WTC11 (cell line): ENCODE measurements at regions not wholly inside any gene's neighbourhood (a gene's known extent, or its start where the extent isn't known, plus 50 kb on each side); places are given as distances from the start of the nearest gene placed in this dataset.

Experiments
- ATAC-seq: fragments of 200-7000 bp; cut with Tn5 transposase; 2 replicates; pipeline ENCODE4 v1.10.0; 2021; ENCODE audit warnings: mild to moderate bottlenecking, moderate library complexity
- CTCF ChIA-PET: fragments of 300-600 bp; sonication (Branson Sonifier 250); formaldehyde crosslinking; loops from one replicate; lab custom pipeline; 2021; ENCODE audit warnings: antibody characterized with exemption; lab: Charles Lee
- POLR2A ChIA-PET: fragments of 350-600 bp; sonication (Branson Sonifier 250); formaldehyde crosslinking; loops from one replicate; lab custom pipeline; 2021; ENCODE audit warnings: antibody characterized with exemption; lab: Charles Lee
- DNase-seq: peaks from one replicate; pipeline ENCODE4 v3.0.0; 2021; ENCODE audit warnings: low spot score
- H3K27ac Mint-ChIP-seq: 2 replicates; pipeline ENCODE4 v1.8.0; 2021; ENCODE audit warnings: mixed read lengths
- H3K27me3 Mint-ChIP-seq: 2 replicates; pipeline ENCODE4 v1.8.0; 2021; ENCODE audit warnings: low read depth, mild to moderate bottlenecking, moderate library complexity, mixed read lengths
- H3K36me3 Mint-ChIP-seq: 2 replicates; pipeline ENCODE4 v1.8.0; 2021; ENCODE audit warnings: mixed read lengths
- H3K4me1 Mint-ChIP-seq: 2 replicates; pipeline ENCODE4 v1.8.0; 2022; ENCODE audit warnings: mixed read lengths
- H3K4me3 Mint-ChIP-seq: 2 replicates; pipeline ENCODE4 v1.8.0; 2021; ENCODE audit warnings: mild to moderate bottlenecking, moderate library complexity, mixed read lengths
- H3K9me3 Mint-ChIP-seq: 2 replicates; pipeline ENCODE4 v1.8.0; 2021; ENCODE audit warnings: mixed read lengths
- ATF2 ChIP-seq: sonication (generic); formaldehyde crosslinking; IDR thresholded peaks from 2 replicates; pipeline ENCODE4 v1.8.1; 2022; ENCODE audit warnings: low read depth, missing genetic modification reagents, borderline replicate concordance
- CBFB ChIP-seq: sonication (generic); formaldehyde crosslinking; IDR thresholded peaks from 2 replicates; pipeline ENCODE4 v1.8.1; 2022; ENCODE audit warnings: mild to moderate bottlenecking, low read depth, missing genetic modification reagents
- CREB1 ChIP-seq: sonication (generic); formaldehyde crosslinking; IDR thresholded peaks from 2 replicates; pipeline ENCODE4 v1.8.0; 2023; ENCODE audit warnings: mild to moderate bottlenecking, missing genetic modification reagents
- E2F4 ChIP-seq: sonication (generic); formaldehyde crosslinking; IDR thresholded peaks from 2 replicates; pipeline ENCODE4 v1.8.1; 2022; ENCODE audit warnings: low read depth, mild to moderate bottlenecking, moderate library complexity, missing genetic modification reagents, borderline replicate concordance
- ETV6 ChIP-seq: sonication (generic); formaldehyde crosslinking; IDR thresholded peaks from 2 replicates; pipeline ENCODE4 v1.8.1; 2022; ENCODE audit warnings: mild to moderate bottlenecking, missing genetic modification reagents
- FOXJ3 ChIP-seq: sonication (generic); formaldehyde crosslinking; IDR thresholded peaks from 2 replicates; pipeline ENCODE4 v1.9.0; 2021; ENCODE audit warnings: missing genetic modification reagents, mild to moderate bottlenecking, borderline replicate concordance
- GABPB1 ChIP-seq: sonication (generic); formaldehyde crosslinking; IDR thresholded peaks from 2 replicates; pipeline ENCODE4 v1.8.1; 2023; ENCODE audit warnings: mild to moderate bottlenecking, missing genetic modification reagents
- HMGA2 ChIP-seq: fragments of 250-450 bp; sonication (Bioruptor Pico); IDR thresholded peaks from 2 replicates; pipeline ENCODE4 v1.4.0; 2021; ENCODE audit warnings: mild to moderate bottlenecking, moderate library complexity
- NR3C1 ChIP-seq: sonication (generic); formaldehyde crosslinking; conservative IDR thresholded peaks from 2 replicates; pipeline ENCODE4 v1.8.1; 2023; ENCODE audit warnings: low read depth, mild to moderate bottlenecking, missing genetic modification reagents
- PREB ChIP-seq: sonication (generic); formaldehyde crosslinking; IDR thresholded peaks from 2 replicates; pipeline ENCODE4 v1.8.1; 2022; ENCODE audit warnings: mild to moderate bottlenecking, missing genetic modification reagents, moderate library complexity, borderline replicate concordance
- SOX15 ChIP-seq: fragments of 250-450 bp; sonication (Bioruptor Pico); IDR thresholded peaks from 2 replicates; pipeline ENCODE4 v1.9.0; 2021; ENCODE audit warnings: mild to moderate bottlenecking
- TP53 ChIP-seq: sonication (generic); formaldehyde crosslinking; IDR thresholded peaks from 2 replicates; pipeline ENCODE4 v1.8.1; 2023; ENCODE audit warnings: mild to moderate bottlenecking, missing genetic modification reagents
- USF2 ChIP-seq: sonication (generic); formaldehyde crosslinking; IDR thresholded peaks from 2 replicates; pipeline ENCODE4 v1.8.1; 2023; ENCODE audit warnings: mild to moderate bottlenecking, missing genetic modification reagents, moderate library complexity
- ZBTB21 ChIP-seq: sonication (generic); formaldehyde crosslinking; IDR thresholded peaks from 2 replicates; pipeline ENCODE4 v1.8.1; 2023; ENCODE audit warnings: mild to moderate bottlenecking, missing genetic modification reagents, borderline replicate concordance
- ZNF423 ChIP-seq: fragments of 250-450 bp; sonication (Bioruptor Pico); IDR thresholded peaks from 2 replicates; pipeline ENCODE4 v2.1.2; 2022; ENCODE audit warnings: mild to moderate bottlenecking, moderate library complexity
- TF ChIP-seq, protein P1 (sequence below): sonication (generic); formaldehyde crosslinking; IDR thresholded peaks from 2 replicates; pipeline ENCODE4 v1.8.0; 2023; ENCODE audit warnings: missing genetic modification reagents
- TF ChIP-seq, protein P2 (sequence below): fragments of 250-450 bp; sonication (Bioruptor Pico); IDR thresholded peaks from 2 replicates; pipeline ENCODE4 v1.9.0; 2021; ENCODE audit warnings: mild to moderate bottlenecking, borderline replicate concordance
- TF ChIP-seq, protein P3 (sequence below): sonication (generic); formaldehyde crosslinking; IDR thresholded peaks from 2 replicates; pipeline ENCODE4 v1.8.0; 2022; ENCODE audit warnings: mild to moderate bottlenecking, missing genetic modification reagents

- no peak for TF ChIP-seq SOX15 (CRISPR knock-in tag)
- no peak for TF ChIP-seq CBFB (CRISPR knock-in tag)
These were observed 81.0 kb upstream of the DAB2 start (continued) for GRCh38 chr5:39505791-39506190.

DNA sequence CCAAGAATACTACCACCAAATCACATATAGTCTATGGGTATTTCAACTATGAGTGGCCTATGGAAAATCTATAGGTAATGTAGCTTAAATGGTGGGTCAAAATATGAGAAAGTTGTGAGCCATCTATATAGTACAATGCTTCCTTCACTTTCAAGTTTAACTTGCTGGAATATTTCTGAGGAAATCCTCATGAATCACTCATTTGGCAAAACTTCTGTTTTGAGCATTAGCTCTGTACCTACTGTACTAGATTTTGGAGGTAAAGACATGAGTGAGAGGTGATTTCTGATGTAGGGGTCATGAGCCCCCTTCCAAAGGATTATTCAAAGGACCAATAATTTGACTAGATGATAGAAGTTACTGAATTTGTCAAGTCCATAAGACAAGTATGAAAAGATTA, 80.6 kb upstream of the DAB2 start:
- ChIA-PET POLR2A (no interaction called here), CTCF (no interaction called here)
- no peak overlapping the region for H3K27ac Mint-ChIP-seq
- no peak for DNase-seq
- H3K36me3 Mint-ChIP-seq = no peaks in the 10 kb centered on the region
- no peaks in the 10 kb centered on the region for H3K27me3 Mint-ChIP-seq
- TF ChIP-seq, protein P1, sequence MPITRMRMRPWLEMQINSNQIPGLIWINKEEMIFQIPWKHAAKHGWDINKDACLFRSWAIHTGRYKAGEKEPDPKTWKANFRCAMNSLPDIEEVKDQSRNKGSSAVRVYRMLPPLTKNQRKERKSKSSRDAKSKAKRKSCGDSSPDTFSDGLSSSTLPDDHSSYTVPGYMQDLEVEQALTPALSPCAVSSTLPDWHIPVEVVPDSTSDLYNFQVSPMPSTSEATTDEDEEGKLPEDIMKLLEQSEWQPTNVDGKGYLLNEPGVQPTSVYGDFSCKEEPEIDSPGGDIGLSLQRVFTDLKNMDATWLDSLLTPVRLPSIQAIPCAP = no peak
- TF ChIP-seq FOXJ3 (no peak), GABPB1 (no peak), SOX15 (CRISPR knock-in tag) (no peak), NR3C1 (CRISPR knock-in tag) (no peak), ATF2 (CRISPR knock-in tag) (no peak), USF2 (CRISPR knock-in tag) (no peak), PREB (no peak), TP53 (CRISPR knock-in tag) (no peak), E2F4 (CRISPR knock-in tag) (no peak), ETV6 (CRISPR knock-in tag) (no peak), CREB1 (CRISPR knock-in tag) (no peak), ZNF423 (CRISPR knock-in tag) (no peak), ZBTB21 (CRISPR knock-in tag) (no peak), HMGA2 (CRISPR knock-in tag) (no peak)
- TF ChIP-seq, protein P2, sequence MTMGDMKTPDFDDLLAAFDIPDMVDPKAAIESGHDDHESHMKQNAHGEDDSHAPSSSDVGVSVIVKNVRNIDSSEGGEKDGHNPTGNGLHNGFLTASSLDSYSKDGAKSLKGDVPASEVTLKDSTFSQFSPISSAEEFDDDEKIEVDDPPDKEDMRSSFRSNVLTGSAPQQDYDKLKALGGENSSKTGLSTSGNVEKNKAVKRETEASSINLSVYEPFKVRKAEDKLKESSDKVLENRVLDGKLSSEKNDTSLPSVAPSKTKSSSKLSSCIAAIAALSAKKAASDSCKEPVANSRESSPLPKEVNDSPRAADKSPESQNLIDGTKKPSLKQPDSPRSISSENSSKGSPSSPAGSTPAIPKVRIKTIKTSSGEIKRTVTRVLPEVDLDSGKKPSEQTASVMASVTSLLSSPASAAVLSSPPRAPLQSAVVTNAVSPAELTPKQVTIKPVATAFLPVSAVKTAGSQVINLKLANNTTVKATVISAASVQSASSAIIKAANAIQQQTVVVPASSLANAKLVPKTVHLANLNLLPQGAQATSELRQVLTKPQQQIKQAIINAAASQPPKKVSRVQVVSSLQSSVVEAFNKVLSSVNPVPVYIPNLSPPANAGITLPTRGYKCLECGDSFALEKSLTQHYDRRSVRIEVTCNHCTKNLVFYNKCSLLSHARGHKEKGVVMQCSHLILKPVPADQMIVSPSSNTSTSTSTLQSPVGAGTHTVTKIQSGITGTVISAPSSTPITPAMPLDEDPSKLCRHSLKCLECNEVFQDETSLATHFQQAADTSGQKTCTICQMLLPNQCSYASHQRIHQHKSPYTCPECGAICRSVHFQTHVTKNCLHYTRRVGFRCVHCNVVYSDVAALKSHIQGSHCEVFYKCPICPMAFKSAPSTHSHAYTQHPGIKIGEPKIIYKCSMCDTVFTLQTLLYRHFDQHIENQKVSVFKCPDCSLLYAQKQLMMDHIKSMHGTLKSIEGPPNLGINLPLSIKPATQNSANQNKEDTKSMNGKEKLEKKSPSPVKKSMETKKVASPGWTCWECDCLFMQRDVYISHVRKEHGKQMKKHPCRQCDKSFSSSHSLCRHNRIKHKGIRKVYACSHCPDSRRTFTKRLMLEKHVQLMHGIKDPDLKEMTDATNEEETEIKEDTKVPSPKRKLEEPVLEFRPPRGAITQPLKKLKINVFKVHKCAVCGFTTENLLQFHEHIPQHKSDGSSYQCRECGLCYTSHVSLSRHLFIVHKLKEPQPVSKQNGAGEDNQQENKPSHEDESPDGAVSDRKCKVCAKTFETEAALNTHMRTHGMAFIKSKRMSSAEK (CRISPR knock-in tag) = no peak
- TF ChIP-seq, protein P3, sequence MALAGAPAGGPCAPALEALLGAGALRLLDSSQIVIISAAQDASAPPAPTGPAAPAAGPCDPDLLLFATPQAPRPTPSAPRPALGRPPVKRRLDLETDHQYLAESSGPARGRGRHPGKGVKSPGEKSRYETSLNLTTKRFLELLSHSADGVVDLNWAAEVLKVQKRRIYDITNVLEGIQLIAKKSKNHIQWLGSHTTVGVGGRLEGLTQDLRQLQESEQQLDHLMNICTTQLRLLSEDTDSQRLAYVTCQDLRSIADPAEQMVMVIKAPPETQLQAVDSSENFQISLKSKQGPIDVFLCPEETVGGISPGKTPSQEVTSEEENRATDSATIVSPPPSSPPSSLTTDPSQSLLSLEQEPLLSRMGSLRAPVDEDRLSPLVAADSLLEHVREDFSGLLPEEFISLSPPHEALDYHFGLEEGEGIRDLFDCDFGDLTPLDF (CRISPR knock-in tag) = no peak
- peaks cover 3% of the 10 kb centered on the region; the same call in 1 of the 2 replicates for H3K4me1 Mint-ChIP-seq
- no peak overlapping the region for H3K4me3 Mint-ChIP-seq
- ATAC-seq = no peak
- H3K9me3 Mint-ChIP-seq = no peaks in the 10 kb centered on the region
